Naive B cell (primary cell): ENCODE measurements at regions not wholly inside any gene's neighbourhood (a gene's known extent, or its start where the extent isn't known, plus 50 kb on each side); places are given as distances from the start of the nearest gene placed in this dataset.
"Not testable (repeated sequence)": the region's sequence is repeated elsewhere in the genome, so short reads cannot be mapped to it uniquely, and the experiment has no call there.

Experiments
- ATAC-seq, 2 donors: fragments of 150-1000 bp; cut with Tn5 transposase; 2 replicates each; pipeline ENCODE4 v1.10.0; 2021; ENCODE audit warnings: low read depth in 2 of 2, mild to moderate bottlenecking in 2 of 2, moderate library complexity in 2 of 2
- DNase-seq: peaks from one replicate; pipeline ENCODE4 v3.0.0; 2022
- H3K27ac Mint-ChIP-seq, 6 donors: one replicate each; pipeline ENCODE4 v1.8.0; 2020 to 2022; ENCODE audit warnings: mild to moderate bottlenecking in 6 of 6, mixed read lengths in 6 of 6, moderate library complexity in 5 of 6, inconsistent platforms in 2 of 6
- H3K27me3 Mint-ChIP-seq, 3 donors: one replicate each; pipeline ENCODE4 v1.8.0; 2021 to 2022; ENCODE audit warnings: mixed read lengths in 3 of 3, mild to moderate bottlenecking in 1 of 3
- H3K36me3 Mint-ChIP-seq, 2 donors: one replicate each; pipeline ENCODE4 v1.8.0; 2020 to 2022; ENCODE audit warnings: mixed read lengths in 2 of 2, inconsistent platforms in 1 of 2, mild to moderate bottlenecking in 1 of 2
- H3K4me1 Mint-ChIP-seq, 3 donors: one replicate each; pipeline ENCODE4 v1.8.0; 2020 to 2022; ENCODE audit warnings: mixed read lengths in 3 of 3, inconsistent platforms in 1 of 3, mild to moderate bottlenecking in 1 of 3, moderate library complexity in 1 of 3
- H3K4me3 Mint-ChIP-seq, 8 donors: one replicate each; pipeline ENCODE4 v1.8.0; 2020 to 2022; ENCODE audit warnings: mild to moderate bottlenecking in 8 of 8, mixed read lengths in 8 of 8, moderate library complexity in 8 of 8, inconsistent platforms in 2 of 8
- H3K9me3 Mint-ChIP-seq, 7 donors: one replicate each; pipeline ENCODE4 v1.8.0; 2020 to 2022; ENCODE audit warnings: mixed read lengths in 7 of 7, mild to moderate bottlenecking in 5 of 7, inconsistent platforms in 2 of 7, moderate library complexity in 1 of 7

DNA sequence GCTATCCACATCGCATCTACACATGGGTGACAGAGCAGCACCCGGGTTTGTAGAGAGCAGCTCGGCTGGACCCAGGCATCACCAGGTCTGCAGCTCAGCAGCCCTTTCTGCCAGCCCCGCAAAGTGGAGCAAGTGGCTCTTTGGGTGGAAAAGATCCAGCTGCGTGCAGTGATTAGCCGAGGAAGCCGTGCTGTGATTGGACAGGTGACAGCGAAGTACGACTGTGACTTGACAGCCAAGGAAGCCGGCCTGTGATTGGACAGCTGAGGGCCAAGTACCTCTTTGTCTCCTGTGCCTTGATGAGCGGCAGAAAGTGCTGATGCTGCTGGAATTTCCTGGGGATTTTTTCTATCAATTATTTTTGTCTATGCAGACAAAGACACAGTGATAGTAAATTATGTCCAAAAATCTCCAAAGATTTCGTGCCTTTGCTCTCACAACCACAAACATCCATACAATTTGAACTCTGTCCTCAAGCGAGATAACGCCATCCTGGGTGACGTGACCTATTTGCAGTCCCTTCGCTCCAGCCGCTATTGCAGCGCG lies 62.3 kb upstream of the GPR31 start:
- no peak overlapping the region for H3K4me3 Mint-ChIP-seq
- no peaks in the 10 kb centered on the region for H3K4me1 Mint-ChIP-seq
- DNase-seq (no peak), ATAC-seq (no peak)
- no peak overlapping the region for H3K27ac Mint-ChIP-seq
- no peaks in the 10 kb centered on the region for H3K36me3 Mint-ChIP-seq
- peaks cover 8 to 15% (median 14%) of the 10 kb centered on the region in 3 donors for H3K27me3 Mint-ChIP-seq
- no peaks in the 10 kb centered on the region for H3K9me3 Mint-ChIP-seq

DNA sequence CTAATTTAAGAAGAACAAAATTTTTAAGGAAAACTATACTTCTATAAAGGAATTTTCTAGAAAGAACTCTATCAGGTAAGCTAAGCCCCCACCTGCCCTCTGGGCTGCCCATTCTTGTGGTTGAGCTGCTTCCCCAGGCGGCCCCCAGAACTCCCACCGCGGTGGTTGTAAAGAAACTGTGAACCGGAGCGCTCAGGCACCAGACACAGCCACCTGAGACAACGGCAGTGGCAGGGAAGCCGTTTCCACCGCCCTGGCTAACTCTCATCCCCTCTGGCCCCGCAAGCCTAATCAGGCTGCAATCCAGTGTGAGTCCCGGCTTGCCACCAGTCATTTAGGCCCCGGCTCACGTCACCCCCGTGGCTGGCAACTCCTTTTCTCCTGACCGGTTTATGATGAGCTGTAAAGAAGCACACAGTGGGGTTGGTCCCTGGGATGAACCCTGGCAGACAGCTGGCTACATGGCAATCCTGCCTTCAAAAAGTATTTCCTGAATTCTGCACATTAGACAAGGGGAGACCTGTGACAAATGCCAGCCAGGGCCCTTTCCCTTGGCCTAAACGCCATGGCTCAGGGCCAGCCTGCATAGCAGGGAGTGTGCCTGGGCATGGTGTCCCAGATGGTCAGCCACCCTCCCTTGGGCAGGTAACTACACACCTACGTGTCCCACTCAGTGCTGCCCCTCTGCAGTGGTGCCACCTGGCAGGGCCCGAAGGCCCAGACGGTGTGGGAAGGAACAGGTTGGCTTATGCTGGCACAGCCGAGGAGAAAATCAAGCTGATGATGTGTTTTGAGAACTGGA lies 63.8 kb upstream of the GPR31 start:
- peaks cover 14 to 25% (median 22%) of the 10 kb centered on the region in 3 donors for H3K27me3 Mint-ChIP-seq
- ATAC-seq (no peak), DNase-seq (no peak)
- no peaks in the 10 kb centered on the region for H3K36me3 Mint-ChIP-seq
- H3K27ac Mint-ChIP-seq = no peak overlapping the region
- H3K4me1 Mint-ChIP-seq = no peaks in the 10 kb centered on the region
- H3K9me3 Mint-ChIP-seq = no peaks in the 10 kb centered on the region
- H3K4me3 Mint-ChIP-seq = no peak overlapping the region

DNA sequence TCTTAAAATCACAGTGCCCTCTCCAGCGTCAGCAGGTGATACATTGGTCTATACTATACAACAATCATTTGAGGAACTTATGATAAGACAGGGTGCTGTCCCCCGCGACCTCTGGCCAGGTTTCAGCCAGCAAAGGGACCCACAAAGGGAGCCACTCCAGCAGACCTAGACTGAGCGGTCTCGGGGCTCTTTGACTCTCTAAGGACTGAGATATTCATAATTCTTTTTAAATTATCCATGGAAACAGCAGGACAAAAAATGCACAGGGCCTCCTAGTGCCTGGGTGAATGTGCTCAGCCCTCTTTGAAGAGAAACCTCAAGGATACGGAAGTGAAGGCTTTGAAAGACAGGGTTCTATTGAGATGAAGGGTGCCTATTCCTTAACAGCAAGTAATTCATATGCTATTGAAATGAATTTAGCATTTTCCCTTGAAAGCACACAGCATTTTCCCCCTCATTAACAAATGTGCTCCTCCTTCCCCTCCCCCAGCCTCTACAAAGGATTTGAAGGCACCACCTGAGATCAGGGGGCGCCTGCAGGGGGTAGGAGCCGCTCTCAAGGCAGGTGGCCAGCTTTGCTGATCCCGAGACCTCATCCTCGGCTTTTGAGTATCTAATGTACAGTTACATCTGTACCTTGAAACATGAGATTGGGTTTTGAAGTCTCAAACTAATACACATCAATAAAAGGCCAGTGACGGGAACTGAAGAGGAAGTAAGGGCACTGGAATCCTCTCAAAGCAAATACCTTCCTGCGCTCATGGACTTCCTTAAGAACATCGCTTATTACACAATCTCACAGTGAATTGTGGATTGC lies 65.3 kb upstream of the UNC93A start:
- H3K27me3 Mint-ChIP-seq = peaks cover 41 to 53% (median 49%) of the 10 kb centered on the region in 3 donors
- not testable (repeated sequence) for H3K4me1 Mint-ChIP-seq, H3K27ac Mint-ChIP-seq, ATAC-seq, H3K4me3 Mint-ChIP-seq, H3K9me3 Mint-ChIP-seq, H3K36me3 Mint-ChIP-seq, DNase-seq

DNA sequence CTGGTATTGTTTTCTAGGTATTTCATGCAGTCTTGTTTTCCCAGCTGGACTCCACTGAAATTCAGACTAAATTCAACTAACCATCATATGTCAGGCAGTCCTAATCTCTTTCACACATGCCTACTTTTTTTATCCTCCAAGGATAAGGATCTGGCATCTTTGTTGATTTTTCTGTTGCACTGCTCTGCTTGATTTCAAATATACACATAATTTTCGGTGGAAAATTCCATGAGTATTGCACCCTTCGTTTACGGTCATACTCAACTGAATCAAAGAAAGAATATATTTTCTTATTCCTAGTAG lies 64.8 kb upstream of the UNC93A start:
- H3K4me1 Mint-ChIP-seq = no peaks in the 10 kb centered on the region
- no peak overlapping the region for H3K27ac Mint-ChIP-seq
- ATAC-seq (no peak), DNase-seq (no peak)
- H3K9me3 Mint-ChIP-seq = no peaks in the 10 kb centered on the region
- peaks cover 41 to 56% (median 49%) of the 10 kb centered on the region in 3 donors for H3K27me3 Mint-ChIP-seq
- H3K4me3 Mint-ChIP-seq = no peak overlapping the region
- H3K36me3 Mint-ChIP-seq = no peaks in the 10 kb centered on the region

DNA sequence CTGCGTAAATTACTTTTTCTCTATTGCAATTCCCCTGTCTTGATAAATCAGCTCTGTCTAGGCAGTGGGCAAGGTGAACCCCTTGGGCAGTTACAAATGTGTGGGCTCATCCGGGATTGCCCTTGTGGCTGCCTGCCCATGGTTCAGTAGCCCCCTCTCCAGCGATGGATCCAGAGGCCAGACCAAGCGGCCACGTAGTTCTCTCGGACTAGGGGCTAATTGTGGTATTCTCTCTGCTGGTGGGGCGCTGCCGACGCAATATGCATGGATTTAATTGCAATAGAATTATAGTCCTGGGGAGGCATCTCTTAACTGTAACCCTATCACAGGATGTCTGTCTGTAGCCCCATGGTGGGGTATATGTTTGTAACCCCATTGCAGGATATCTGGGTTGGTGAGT lies 64.3 kb upstream of the UNC93A start:
- H3K4me3 Mint-ChIP-seq = no peak overlapping the region
- ATAC-seq (no peak), DNase-seq (no peak)
- peak overlapping the region in 1 of 6 donors; percentile 37 for H3K27ac Mint-ChIP-seq
- no peaks in the 10 kb centered on the region for H3K9me3 Mint-ChIP-seq
- H3K36me3 Mint-ChIP-seq = no peaks in the 10 kb centered on the region
- no peaks in the 10 kb centered on the region for H3K4me1 Mint-ChIP-seq
- peaks cover 42 to 56% (median 48%) of the 10 kb centered on the region in 3 donors for H3K27me3 Mint-ChIP-seq

DNA sequence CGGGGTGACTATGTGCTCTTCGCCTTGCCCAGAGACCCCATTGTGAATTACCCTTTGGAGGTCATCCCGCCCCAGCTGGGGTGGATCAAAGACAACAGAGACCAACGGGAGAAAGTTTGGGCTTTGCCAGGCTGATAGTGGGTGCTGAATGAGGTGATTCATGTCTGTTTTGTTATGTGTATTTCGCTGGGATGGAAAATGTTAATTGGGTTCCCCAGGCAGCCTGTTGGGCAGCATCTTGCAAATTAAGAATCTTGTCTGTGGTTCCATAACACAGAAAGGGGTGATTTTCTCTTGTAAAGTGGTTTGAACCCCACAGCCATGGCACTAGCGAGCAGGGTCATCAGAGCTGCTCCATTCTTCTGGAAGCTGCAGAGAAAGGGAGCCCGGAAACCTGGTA lies 63.1 kb upstream of the UNC93A start:
- ATAC-seq = no peak
- no peaks in the 10 kb centered on the region for H3K36me3 Mint-ChIP-seq
- no peaks in the 10 kb centered on the region for H3K9me3 Mint-ChIP-seq
- no peak overlapping the region for H3K4me3 Mint-ChIP-seq
- no peak for DNase-seq
- H3K27me3 Mint-ChIP-seq = peaks cover 50 to 65% (median 52%) of the 10 kb centered on the region in 3 donors
- H3K27ac Mint-ChIP-seq = no peak overlapping the region
- no peaks in the 10 kb centered on the region for H3K4me1 Mint-ChIP-seq

DNA sequence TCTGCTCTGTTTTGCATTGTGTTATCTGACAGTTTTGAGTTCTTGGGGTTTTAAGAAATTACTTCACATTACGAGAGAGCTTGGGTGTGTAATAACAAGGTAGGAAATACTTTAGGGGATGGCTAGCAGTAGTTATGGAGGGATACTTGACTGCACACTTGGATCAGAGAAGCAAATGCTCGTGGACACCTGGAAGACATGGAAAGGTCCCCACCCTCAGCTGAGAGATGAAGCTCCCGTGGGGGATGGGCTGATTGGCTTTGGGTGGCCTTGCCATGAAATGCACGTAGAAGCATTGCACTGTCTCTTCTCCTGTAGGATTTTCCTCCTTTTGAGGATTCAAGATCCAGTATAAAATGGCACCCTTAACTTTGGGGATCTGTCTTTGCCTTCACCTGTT lies 61.5 kb upstream of the UNC93A start:
- no peak overlapping the region for H3K4me3 Mint-ChIP-seq
- H3K36me3 Mint-ChIP-seq = no peaks in the 10 kb centered on the region
- H3K27me3 Mint-ChIP-seq = peaks cover 50 to 73% (median 61%) of the 10 kb centered on the region in 3 donors
- no peaks in the 10 kb centered on the region for H3K9me3 Mint-ChIP-seq
- no peaks in the 10 kb centered on the region for H3K4me1 Mint-ChIP-seq
- DNase-seq (no peak), ATAC-seq (no peak)
- no peak overlapping the region for H3K27ac Mint-ChIP-seq

DNA sequence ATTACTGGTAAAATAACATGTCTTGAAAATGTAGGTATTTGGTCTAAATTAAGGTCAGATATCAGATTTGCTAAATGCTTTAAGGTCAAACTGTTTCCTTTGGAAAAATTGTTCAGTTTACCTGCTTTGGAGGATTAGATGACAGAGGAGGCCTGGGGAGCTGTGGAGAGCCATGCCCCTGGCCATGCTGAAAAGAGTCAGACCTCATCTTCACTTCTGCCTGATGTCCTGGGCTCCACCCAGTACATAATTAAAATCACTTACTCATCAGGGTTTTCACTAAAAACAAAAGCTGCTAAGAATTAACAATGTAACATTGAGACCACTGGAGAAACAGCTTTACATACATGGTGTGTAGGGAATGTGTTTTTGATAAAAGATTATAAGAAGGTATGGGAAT lies 60.8 kb upstream of the UNC93A start:
- Mint-ChIP-seq H3K4me1 (peaks cover 0 to 3% (median 0%) of the 10 kb centered on the region in 3 donors), H3K36me3 (no peaks in the 10 kb centered on the region), H3K4me3 (no peak overlapping the region), H3K27ac (no peak overlapping the region), H3K27me3 (peaks cover 48 to 79% (median 67%) of the 10 kb centered on the region in 3 donors), H3K9me3 (no peaks in the 10 kb centered on the region)
- DNase-seq (no peak), ATAC-seq (no peak)

DNA sequence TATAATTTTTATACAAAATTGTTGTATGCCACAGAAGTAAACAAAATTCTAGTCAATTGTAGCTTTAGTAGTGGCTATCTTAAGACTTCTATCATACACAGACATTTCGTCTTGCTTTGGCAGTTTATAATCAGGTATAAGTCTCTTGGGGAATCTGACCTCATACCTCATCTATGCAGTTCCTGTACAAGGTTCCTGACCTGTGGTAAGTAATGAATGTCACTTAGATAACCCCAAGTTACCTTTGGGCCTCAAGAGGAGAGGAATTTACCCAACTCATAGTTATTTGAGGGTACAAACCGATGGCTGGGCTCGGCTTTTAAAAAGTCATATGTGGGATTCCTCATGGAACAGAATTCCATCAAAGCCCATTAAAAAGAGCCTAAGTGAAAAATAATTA lies 58.8 kb upstream of the UNC93A start:
- Mint-ChIP-seq H3K27me3 (peaks cover 50 to 65% (median 56%) of the 10 kb centered on the region in 3 donors), H3K9me3 (no peaks in the 10 kb centered on the region), H3K4me1 (peaks cover 0 to 3% (median 0%) of the 10 kb centered on the region in 3 donors), H3K4me3 (no peak overlapping the region), H3K36me3 (no peaks in the 10 kb centered on the region), H3K27ac (no peak overlapping the region)
- DNase-seq (no peak), ATAC-seq (no peak)

DNA sequence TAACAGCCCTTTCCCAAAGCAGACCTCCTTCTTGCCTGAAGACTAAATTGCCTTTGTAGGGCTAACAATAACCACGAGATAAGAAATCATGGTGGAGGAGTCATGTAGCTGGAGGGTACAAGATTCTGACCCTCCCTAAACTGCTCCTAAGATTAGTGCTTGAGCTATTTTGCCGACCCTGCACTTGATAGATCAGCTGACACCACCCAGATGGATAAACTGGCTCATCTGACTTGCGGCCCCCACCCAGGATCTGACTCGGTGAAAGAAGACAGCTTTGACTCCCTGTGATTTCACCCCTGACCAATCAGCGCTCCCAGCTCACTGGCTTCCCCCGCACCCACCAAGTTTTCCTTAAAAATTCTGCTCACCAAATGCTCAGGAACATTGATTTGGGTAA lies 57.6 kb upstream of the UNC93A start:
- no peaks in the 10 kb centered on the region for H3K9me3 Mint-ChIP-seq
- ATAC-seq = no peak

DNA sequence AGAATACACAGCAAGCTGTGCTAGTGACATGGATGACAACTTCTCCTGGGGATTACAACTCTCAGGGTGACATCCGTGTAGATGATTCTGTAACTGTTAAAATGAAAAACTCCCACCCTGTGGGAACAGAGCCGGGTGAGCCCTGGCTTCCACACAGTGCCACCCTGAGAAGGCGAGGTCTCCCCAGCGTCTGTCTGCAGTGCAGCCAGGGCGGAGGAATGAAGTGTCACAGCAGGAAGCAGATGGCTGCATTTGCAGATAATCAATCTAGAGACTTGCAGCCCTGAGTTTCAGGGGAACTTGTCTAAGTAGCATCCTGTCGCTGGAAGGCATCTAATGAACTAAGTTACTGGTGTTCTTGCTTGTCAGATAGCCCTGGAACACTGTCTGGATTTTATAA lies 56.5 kb upstream of the UNC93A start:
- not testable (repeated sequence) for H3K36me3 Mint-ChIP-seq, H3K27ac Mint-ChIP-seq, ATAC-seq

More for the DNA sequence above, 57.6 kb upstream of the UNC93A start:
- Mint-ChIP-seq H3K4me1 (peaks cover 0 to 3% (median 0%) of the 10 kb centered on the region in 3 donors), H3K27ac (no peak overlapping the region), H3K27me3 (peaks cover 49 to 61% (median 53%) of the 10 kb centered on the region in 3 donors), H3K4me3 (no peak overlapping the region), H3K36me3 (no peaks in the 10 kb centered on the region)
- no peak for DNase-seq

DNA sequence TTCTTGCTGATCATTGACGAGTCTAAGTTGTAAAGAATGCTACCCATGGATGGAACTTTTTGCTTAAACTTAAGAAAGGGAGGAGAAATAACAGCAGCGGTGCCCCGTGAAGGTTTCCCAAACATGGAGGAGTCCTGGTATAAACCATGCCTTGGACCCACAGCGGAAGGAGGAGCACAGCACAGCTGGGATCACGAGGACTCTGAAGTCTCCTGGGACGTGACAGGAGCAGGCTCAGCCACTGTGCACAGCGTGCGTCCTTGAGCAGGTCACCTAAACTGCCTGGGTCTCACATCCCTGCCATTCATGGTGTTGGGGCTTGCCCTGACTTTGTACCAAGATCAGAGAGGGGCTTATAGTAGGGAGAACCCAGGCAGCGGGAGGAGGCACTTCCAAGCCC lies 56.1 kb upstream of the UNC93A start:
- peaks cover 39 to 58% (median 41%) of the 10 kb centered on the region in 3 donors for H3K27me3 Mint-ChIP-seq
- H3K27ac Mint-ChIP-seq = no peak overlapping the region
- ATAC-seq = no peak

More for the DNA sequence above, 56.5 kb upstream of the UNC93A start:
- not testable (repeated sequence) for H3K4me3 Mint-ChIP-seq, H3K4me1 Mint-ChIP-seq, H3K9me3 Mint-ChIP-seq, DNase-seq
- peaks cover 43 to 59% (median 45%) of the 10 kb centered on the region in 3 donors for H3K27me3 Mint-ChIP-seq

DNA sequence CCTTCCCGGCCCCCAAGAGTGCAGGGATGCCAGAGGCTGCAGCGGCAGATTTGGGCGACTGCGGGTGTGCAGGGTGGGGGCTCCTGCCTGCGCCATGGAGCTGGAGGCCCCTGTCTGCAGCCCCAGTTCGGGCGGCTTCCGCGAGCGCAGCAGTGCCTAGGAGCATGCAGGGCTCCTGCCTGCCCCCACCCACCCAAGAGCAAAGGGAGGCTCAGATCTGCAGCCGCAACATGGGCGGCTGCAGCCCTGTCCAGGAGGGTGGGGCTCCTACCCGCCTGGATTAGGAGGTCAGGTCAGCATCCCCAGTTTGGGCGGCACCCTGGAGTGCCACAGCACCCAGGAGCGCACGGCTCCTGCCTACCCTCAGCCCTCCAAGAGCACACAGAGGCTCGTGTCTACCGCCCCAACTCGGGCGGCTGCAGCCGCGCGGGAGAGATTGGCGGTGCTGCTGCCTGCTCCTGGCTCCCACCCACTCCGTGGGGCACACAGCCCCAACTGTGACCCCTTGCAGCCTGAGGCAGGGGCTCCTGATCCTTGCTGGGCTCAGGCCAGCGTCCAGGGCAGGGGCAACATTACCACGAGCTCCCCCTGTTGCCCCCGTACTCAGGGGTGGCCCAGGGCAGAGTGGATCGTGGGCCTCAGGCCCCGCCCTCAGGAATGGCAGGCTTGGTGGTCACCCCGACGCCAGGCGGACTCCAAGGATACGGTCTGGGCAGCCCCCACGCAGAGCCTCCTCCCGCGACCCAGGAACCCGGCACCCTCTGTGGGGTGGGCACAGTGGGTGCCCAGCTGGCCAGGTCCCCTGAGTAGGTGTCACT lies 55.5 kb upstream of the UNC93A start:
- Mint-ChIP-seq H3K9me3 (no peaks in the 10 kb centered on the region), H3K4me1 (peaks cover 0 to 3% (median 0%) of the 10 kb centered on the region in 3 donors), H3K4me3 (no peak overlapping the region), H3K36me3 (no peaks in the 10 kb centered on the region), H3K27ac (no peak overlapping the region), H3K27me3 (peaks cover 35 to 51% (median 36%) of the 10 kb centered on the region in 3 donors)
- ATAC-seq (no peak), DNase-seq (no peak)

More for the DNA sequence above, 56.1 kb upstream of the UNC93A start:
- Mint-ChIP-seq H3K4me3 (no peak overlapping the region), H3K9me3 (no peaks in the 10 kb centered on the region), H3K36me3 (no peaks in the 10 kb centered on the region), H3K4me1 (peaks cover 0 to 3% (median 0%) of the 10 kb centered on the region in 3 donors)
- no peak for DNase-seq
